ENCODE measurements at regions not wholly inside any gene's neighbourhood (a gene's known extent, or its start where the extent isn't known, plus 50 kb on each side); places are given as distances from the start of the nearest gene placed in this dataset.

- DNase-seq (ENCODE audit: low read depth), result no peak
- H3K4me3 ChIP-seq (ENCODE audit: low read depth, low read length), result no peak overlapping the region
- no peaks in the 10 kb centered on the region for H3K27me3 ChIP-seq (ENCODE audit: control insufficient read depth, insufficient read depth, low read length)
- CTCF ChIA-PET, result no interaction called here
- H3K36me3 ChIP-seq (ENCODE audit: control insufficient read depth, insufficient read depth, low read length), result no peaks in the 10 kb centered on the region
- no peak for TF ChIP-seq CTCF (IDR thresholded peaks at IDR 0.05; ENCODE audit: insufficient read depth, low read depth, low read length)
- POLR2A ChIA-PET, result no interaction called here
Measured at GRCh38 chr3:104977719-104978118, 389.0 kb upstream of the ALCAM start.

- CTCF ChIA-PET, result no interaction called here
- no peak for TF ChIP-seq CTCF (IDR thresholded peaks at IDR 0.05; ENCODE audit: insufficient read depth, low read depth, low read length)
- no peak for DNase-seq (ENCODE audit: low read depth)
- H3K36me3 ChIP-seq (ENCODE audit: control insufficient read depth, insufficient read depth, low read length), result no peaks in the 10 kb centered on the region
- H3K4me3 ChIP-seq (ENCODE audit: low read depth, low read length), result no peak overlapping the region
- H3K27me3 ChIP-seq (ENCODE audit: control insufficient read depth, insufficient read depth, low read length), result no peaks in the 10 kb centered on the region
- POLR2A ChIA-PET, result no interaction called here
Measured at GRCh38 chr3:104982130-104982529, 384.6 kb upstream of the ALCAM start.

GRCh38 chr3:104987859-104988258 lies 378.9 kb upstream of the ALCAM start:
- no peak for TF ChIP-seq CTCF (IDR thresholded peaks at IDR 0.05; ENCODE audit: insufficient read depth, low read depth, low read length)
- no peak for DNase-seq (ENCODE audit: low read depth)
- H3K4me3 ChIP-seq (ENCODE audit: low read depth, low read length), result no peak overlapping the region
- no peaks in the 10 kb centered on the region for H3K27me3 ChIP-seq (ENCODE audit: control insufficient read depth, insufficient read depth, low read length)
- no peaks in the 10 kb centered on the region for H3K36me3 ChIP-seq (ENCODE audit: control insufficient read depth, insufficient read depth, low read length)
- ChIA-PET POLR2A (no interaction called here), CTCF (interaction anchor here (1.2 kb wide), 1 partner anchor 9 kb away, joined by 3 read pairs; no protein-coding TSS in a partner anchor)

- Histone ChIP-seq H3K27me3 (ENCODE audit: control insufficient read depth, insufficient read depth, low read length) (no peaks in the 10 kb centered on the region), H3K36me3 (ENCODE audit: control insufficient read depth, insufficient read depth, low read length) (no peaks in the 10 kb centered on the region), H3K4me3 (ENCODE audit: low read depth, low read length) (no peak overlapping the region)
- POLR2A ChIA-PET, result no interaction called here
- CTCF ChIA-PET, result no interaction called here
- no peak for TF ChIP-seq CTCF (IDR thresholded peaks at IDR 0.05; ENCODE audit: insufficient read depth, low read depth, low read length)
- DNase-seq (ENCODE audit: low read depth), result no peak
Measured at GRCh38 chr3:104988496-104988895, 378.2 kb upstream of the ALCAM start.

- no peak for TF ChIP-seq CTCF (IDR thresholded peaks at IDR 0.05; ENCODE audit: insufficient read depth, low read depth, low read length)
- CTCF ChIA-PET, result interaction anchor here (0.7 to 1.1 kb wide), 2 partner anchors 10 to 369 kb away, joined by 3 to 4 read pairs; no protein-coding TSS in a partner anchor
Measured at GRCh38 chr3:104989878-104990277, 376.8 kb upstream of the ALCAM start.

More at GRCh38 chr3:104989878-104990277, 376.8 kb upstream of the ALCAM start:
- Histone ChIP-seq H3K27me3 (ENCODE audit: control insufficient read depth, insufficient read depth, low read length) (no peaks in the 10 kb centered on the region), H3K4me3 (ENCODE audit: low read depth, low read length) (no peak overlapping the region), H3K36me3 (ENCODE audit: control insufficient read depth, insufficient read depth, low read length) (no peaks in the 10 kb centered on the region)
- DNase-seq (ENCODE audit: low read depth), result no peak
- POLR2A ChIA-PET, result no interaction called here

All from BJ (cell line).